Endothelial cell (in vitro differentiated cells): ENCODE measurements at regions not wholly inside any gene's neighbourhood (a gene's known extent, or its start where the extent isn't known, plus 50 kb on each side); places are given as distances from the start of the nearest gene placed in this dataset.
"Not testable (repeated sequence)": the region's sequence is repeated elsewhere in the genome, so short reads cannot be mapped to it uniquely, and the experiment has no call there.

ENCODE experiments used
- DNase-seq: peaks from one replicate; pipeline ENCODE4 v3.0.0; 2021; ENCODE audit warnings: low spot score
- H3K27ac Mint-ChIP-seq: one replicate; pipeline ENCODE4 v1.8.0; 2021; ENCODE audit warnings: mixed read lengths, inconsistent platforms; ENCODE audit not compliant: unreplicated experiment
- H3K27me3 Mint-ChIP-seq: one replicate; pipeline ENCODE4 v1.8.0; 2021; ENCODE audit warnings: mild to moderate bottlenecking, moderate library complexity, mixed read lengths, inconsistent platforms; ENCODE audit not compliant: unreplicated experiment
- H3K36me3 Mint-ChIP-seq: one replicate; pipeline ENCODE4 v1.8.0; 2021; ENCODE audit warnings: mild to moderate bottlenecking, low read depth, mixed read lengths, inconsistent platforms; ENCODE audit not compliant: unreplicated experiment
- H3K4me1 Mint-ChIP-seq: one replicate; pipeline ENCODE4 v1.8.0; 2021; ENCODE audit warnings: mild to moderate bottlenecking, mixed read lengths, inconsistent platforms; ENCODE audit not compliant: unreplicated experiment
- H3K4me3 Mint-ChIP-seq: one replicate; pipeline ENCODE4 v1.8.0; 2021; ENCODE audit warnings: mild to moderate bottlenecking, mixed read lengths, inconsistent platforms; ENCODE audit not compliant: unreplicated experiment
- H3K9me3 Mint-ChIP-seq: one replicate; pipeline ENCODE4 v1.8.0; 2021; ENCODE audit warnings: mixed read lengths, inconsistent platforms; ENCODE audit not compliant: unreplicated experiment
- CTCF ChIP-seq: fragments of 200-600 bp; sonication (generic); IDR thresholded peaks from one replicate; pipeline ENCODE4 v1.5.0; 2021; ENCODE audit warnings: antibody characterized with exemption; ENCODE audit not compliant: unreplicated experiment

GRCh38 chr13:31545616-31546015, 193.7 kb upstream of the RXFP2 start:
- no peak for TF ChIP-seq CTCF
- H3K4me3 Mint-ChIP-seq = no peak overlapping the region
- no peak for DNase-seq
- H3K9me3 Mint-ChIP-seq = no peaks in the 10 kb centered on the region
- H3K27ac Mint-ChIP-seq = no peak overlapping the region
- no peaks in the 10 kb centered on the region for H3K27me3 Mint-ChIP-seq
- no peaks in the 10 kb centered on the region for H3K4me1 Mint-ChIP-seq
- H3K36me3 Mint-ChIP-seq = no peaks in the 10 kb centered on the region

- H3K36me3 Mint-ChIP-seq = no peaks in the 10 kb centered on the region
- H3K4me1 Mint-ChIP-seq = peaks cover 2% of the 10 kb centered on the region
- no peaks in the 10 kb centered on the region for H3K27me3 Mint-ChIP-seq
- DNase-seq = no peak
- no peak for TF ChIP-seq CTCF
- no peak overlapping the region for H3K4me3 Mint-ChIP-seq
- H3K9me3 Mint-ChIP-seq = no peaks in the 10 kb centered on the region
- no peak overlapping the region for H3K27ac Mint-ChIP-seq
Observed at GRCh38 chr13:31556376-31556775, 182.9 kb upstream of the RXFP2 start.

DNA sequence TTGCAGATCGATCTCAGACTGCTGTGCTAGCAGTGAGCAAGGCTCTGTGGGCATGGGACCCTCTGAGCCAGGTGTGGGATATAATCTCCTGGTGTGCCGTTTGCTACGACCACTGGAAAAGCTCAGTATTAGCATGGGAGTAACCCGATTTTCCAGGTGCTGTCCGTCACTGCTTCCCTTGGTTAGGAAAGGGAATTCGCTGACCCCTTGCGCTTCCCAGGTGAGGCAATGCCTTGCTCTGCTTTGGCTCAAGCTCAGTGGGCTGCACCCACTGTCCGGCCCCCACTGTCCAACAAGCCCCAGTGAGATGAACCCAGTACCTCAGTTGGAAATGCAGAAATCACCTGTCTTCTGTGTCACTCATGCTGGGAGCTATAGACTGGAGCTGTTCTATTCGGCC, 155.1 kb upstream of the RXFP2 start:
- not testable (repeated sequence) for H3K27ac Mint-ChIP-seq, DNase-seq, H3K27me3 Mint-ChIP-seq, H3K9me3 Mint-ChIP-seq, H3K36me3 Mint-ChIP-seq, H3K4me3 Mint-ChIP-seq, H3K4me1 Mint-ChIP-seq

GRCh38 chr13:31587698-31588266, 151.5 kb upstream of the RXFP2 start:
- Mint-ChIP-seq H3K27ac (no peak overlapping the region), H3K4me3 (no peak overlapping the region), H3K9me3 (no peaks in the 10 kb centered on the region), H3K36me3 (no peaks in the 10 kb centered on the region), H3K4me1 (no peaks in the 10 kb centered on the region), H3K27me3 (peaks cover 1% of the 10 kb centered on the region)
- DNase-seq = no peak
- TF ChIP-seq CTCF = no peak

DNA sequence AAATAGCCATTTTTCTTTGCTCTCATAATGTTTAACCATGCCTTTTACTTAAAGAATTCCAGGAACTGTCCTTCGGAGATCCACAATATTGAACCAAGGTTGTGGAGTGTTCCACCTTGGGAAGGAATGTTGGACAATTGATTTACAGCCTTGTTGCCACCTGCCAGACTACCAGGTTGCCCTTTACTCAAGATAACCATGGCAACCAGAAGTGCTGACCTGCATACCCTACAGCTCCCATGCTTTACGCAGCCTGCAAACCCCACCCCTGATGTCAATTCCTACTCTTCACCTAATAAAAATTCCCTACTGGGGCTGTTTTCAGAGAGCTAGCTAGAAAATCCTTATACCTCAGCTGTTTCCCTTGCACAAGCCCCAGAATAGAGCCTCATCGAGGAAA, 151.0 kb upstream of the RXFP2 start:
- H3K36me3 Mint-ChIP-seq = no peaks in the 10 kb centered on the region
- no peaks in the 10 kb centered on the region for H3K4me1 Mint-ChIP-seq
- no peak overlapping the region for H3K4me3 Mint-ChIP-seq
- TF ChIP-seq CTCF = no peak
- no peaks in the 10 kb centered on the region for H3K9me3 Mint-ChIP-seq
- H3K27ac Mint-ChIP-seq = no peak overlapping the region
- no peak for DNase-seq
- H3K27me3 Mint-ChIP-seq = peaks cover 5% of the 10 kb centered on the region

DNA sequence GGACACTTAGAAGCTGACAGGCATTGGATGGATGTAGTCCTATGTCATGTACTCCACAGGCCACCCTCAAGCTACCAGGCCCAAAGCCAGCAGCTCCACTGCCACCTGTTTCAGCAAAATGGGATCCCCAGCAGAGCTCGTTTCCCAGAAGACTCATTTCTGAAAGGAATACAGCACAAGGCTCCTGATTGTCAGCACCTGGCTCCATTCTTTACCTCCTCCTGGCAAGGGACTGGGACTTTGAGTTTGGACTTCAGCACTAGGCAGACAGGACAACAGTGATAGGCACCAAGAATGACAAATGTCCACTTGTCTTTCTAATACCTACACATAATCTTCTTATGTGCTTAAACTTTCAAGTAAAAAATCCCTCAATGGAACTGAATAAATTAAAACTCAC, 150.4 kb upstream of the RXFP2 start:
- DNase-seq = no peak
- Mint-ChIP-seq H3K27ac (no peak overlapping the region), H3K36me3 (no peaks in the 10 kb centered on the region), H3K4me3 (no peak overlapping the region), H3K4me1 (no peaks in the 10 kb centered on the region), H3K9me3 (no peaks in the 10 kb centered on the region), H3K27me3 (peaks cover 5% of the 10 kb centered on the region)
- no peak for TF ChIP-seq CTCF
